ENCODE measurements at regions not wholly inside any gene's neighbourhood (a gene's known extent, or its start where the extent isn't known, plus 50 kb on each side); places are given as distances from the start of the nearest gene placed in this dataset.

DNA sequence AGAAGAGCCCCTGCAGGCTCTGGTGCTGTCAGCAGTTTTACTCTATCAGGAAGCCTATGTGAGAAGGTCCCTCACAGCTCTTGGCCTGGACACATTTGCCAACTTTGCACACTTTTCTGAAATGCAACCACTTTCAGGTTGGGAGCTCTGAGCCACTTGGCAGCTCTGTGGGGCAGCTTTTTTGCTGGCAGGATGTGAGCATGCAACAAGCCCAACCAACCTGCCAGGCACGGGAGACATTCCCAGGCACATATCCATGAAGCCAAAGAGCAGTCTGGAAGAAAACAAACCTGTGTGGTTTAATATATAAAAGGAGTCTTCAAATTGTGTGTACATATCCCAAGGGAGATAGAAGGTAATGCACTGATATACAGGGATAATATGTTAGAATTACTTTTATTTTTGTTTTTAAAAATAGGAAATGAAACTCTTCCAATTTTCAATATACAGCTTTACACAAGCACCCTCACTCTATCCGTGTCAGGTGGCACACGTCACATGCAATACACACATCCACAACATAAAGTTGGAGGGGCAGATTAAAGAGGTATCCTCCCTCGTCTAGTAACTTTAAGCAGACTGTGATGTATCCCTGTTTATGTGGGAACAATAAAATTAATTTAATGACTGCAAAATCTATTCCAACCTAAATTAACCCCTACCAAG, 57.4 kb upstream of the COX10 start:
- TF ChIP-seq TAF1 (IDR thresholded peaks at IDR 0.05; ENCODE audit: low read depth) (no peak), YY1 (IDR thresholded peaks at IDR 0.05; ENCODE audit: low read depth) (no peak), NFIC (IDR thresholded peaks at IDR 0.05) (no peak)
- TF ChIP-seq, protein P1, sequence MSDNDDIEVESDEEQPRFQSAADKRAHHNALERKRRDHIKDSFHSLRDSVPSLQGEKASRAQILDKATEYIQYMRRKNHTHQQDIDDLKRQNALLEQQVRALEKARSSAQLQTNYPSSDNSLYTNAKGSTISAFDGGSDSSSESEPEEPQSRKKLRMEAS (IDR thresholded peaks at IDR 0.05), result no peak

DNA sequence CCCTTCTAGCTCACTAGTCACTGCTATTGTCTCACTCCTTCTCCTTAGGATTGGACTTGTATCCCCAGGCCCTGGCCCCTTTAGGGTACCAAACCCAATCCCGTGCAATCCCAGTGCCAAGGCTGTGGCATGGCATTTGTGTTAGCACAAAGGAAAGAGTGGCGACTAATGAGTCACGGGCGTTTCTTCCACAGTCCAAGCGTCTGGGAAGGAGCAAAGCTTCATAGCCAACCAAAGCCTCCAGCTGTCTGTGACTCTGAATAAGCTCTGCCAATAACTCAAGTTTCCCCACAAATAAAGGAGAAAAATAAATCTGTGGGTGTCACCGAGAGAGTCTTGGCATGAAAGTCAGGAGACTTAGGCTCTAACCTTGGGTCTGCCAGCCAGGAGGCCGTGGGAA, 54.6 kb upstream of the COX10 start:
- TF ChIP-seq EGR1 (IDR thresholded peaks at IDR 0.05), result no peak
- no peak for TF ChIP-seq TAF1 (IDR thresholded peaks at IDR 0.05; ENCODE audit: low read depth)
- TF ChIP-seq, protein P2, sequence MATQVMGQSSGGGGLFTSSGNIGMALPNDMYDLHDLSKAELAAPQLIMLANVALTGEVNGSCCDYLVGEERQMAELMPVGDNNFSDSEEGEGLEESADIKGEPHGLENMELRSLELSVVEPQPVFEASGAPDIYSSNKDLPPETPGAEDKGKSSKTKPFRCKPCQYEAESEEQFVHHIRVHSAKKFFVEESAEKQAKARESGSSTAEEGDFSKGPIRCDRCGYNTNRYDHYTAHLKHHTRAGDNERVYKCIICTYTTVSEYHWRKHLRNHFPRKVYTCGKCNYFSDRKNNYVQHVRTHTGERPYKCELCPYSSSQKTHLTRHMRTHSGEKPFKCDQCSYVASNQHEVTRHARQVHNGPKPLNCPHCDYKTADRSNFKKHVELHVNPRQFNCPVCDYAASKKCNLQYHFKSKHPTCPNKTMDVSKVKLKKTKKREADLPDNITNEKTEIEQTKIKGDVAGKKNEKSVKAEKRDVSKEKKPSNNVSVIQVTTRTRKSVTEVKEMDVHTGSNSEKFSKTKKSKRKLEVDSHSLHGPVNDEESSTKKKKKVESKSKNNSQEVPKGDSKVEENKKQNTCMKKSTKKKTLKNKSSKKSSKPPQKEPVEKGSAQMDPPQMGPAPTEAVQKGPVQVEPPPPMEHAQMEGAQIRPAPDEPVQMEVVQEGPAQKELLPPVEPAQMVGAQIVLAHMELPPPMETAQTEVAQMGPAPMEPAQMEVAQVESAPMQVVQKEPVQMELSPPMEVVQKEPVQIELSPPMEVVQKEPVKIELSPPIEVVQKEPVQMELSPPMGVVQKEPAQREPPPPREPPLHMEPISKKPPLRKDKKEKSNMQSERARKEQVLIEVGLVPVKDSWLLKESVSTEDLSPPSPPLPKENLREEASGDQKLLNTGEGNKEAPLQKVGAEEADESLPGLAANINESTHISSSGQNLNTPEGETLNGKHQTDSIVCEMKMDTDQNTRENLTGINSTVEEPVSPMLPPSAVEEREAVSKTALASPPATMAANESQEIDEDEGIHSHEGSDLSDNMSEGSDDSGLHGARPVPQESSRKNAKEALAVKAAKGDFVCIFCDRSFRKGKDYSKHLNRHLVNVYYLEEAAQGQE (IDR thresholded peaks at IDR 0.05; ENCODE audit: low read depth), result no peak
- TF ChIP-seq, protein P3, sequence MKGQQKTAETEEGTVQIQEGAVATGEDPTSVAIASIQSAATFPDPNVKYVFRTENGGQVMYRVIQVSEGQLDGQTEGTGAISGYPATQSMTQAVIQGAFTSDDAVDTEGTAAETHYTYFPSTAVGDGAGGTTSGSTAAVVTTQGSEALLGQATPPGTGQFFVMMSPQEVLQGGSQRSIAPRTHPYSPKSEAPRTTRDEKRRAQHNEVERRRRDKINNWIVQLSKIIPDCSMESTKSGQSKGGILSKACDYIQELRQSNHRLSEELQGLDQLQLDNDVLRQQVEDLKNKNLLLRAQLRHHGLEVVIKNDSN (IDR thresholded peaks at IDR 0.05), result no peak
- no peak for TF ChIP-seq FOXM1 (IDR thresholded peaks at IDR 0.05; ENCODE audit: borderline replicate concordance, low read depth)
- no peak for TF ChIP-seq CEBPB (IDR thresholded peaks at IDR 0.05)
- TF ChIP-seq TEAD4 (IDR thresholded peaks at IDR 0.05), result no peak

DNA sequence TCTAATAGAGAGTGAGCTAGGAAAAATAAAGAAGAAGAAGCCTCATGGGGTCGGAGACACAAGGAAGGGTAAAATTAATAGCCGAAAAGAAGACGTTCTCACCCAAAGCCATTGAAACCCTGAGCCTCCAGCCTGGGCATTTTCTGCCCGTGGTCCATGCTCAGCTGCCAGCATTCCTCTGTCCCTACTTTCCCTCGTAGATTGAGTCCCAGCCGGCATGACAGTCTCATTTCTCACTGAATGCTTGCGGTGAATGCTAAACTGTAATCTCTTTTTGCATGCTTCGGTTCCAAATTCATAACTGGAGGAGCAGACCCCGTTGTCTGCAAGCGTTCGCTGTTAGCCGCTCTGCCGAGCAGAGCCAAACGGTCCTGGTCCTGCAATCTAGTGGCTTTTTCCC, 54.0 kb upstream of the COX10 start:
- TF ChIP-seq, protein P2 (IDR thresholded peaks at IDR 0.05; ENCODE audit: low read depth), result no peak
- no peak for TF ChIP-seq YY1 (IDR thresholded peaks at IDR 0.05; ENCODE audit: low read depth)
- no peak for TF ChIP-seq ZBTB7A (IDR thresholded peaks at IDR 0.05; ENCODE audit: low read depth)

GRCh38 chr17:14016858-14017257, 52.4 kb upstream of the COX10 start:
- no peak for TF ChIP-seq TEAD4 (IDR thresholded peaks at IDR 0.05)
- TF ChIP-seq FOXM1 (IDR thresholded peaks at IDR 0.05; ENCODE audit: borderline replicate concordance, low read depth), result no peak
- TF ChIP-seq, protein P2 (IDR thresholded peaks at IDR 0.05; ENCODE audit: low read depth), result no peak
- TF ChIP-seq CREB1 (IDR thresholded peaks at IDR 0.05; ENCODE audit: low read depth), result no peak
- TF ChIP-seq, protein P3 (IDR thresholded peaks at IDR 0.05), result no peak
- TF ChIP-seq TAF1 (IDR thresholded peaks at IDR 0.05; ENCODE audit: low read depth), result no peak
- no peak for TF ChIP-seq RAD21 (IDR thresholded peaks at IDR 0.05; ENCODE audit: low read depth)
- TF ChIP-seq TCF12 (IDR thresholded peaks at IDR 0.05; ENCODE audit: low read depth), result no peak
- no peak for TF ChIP-seq ZBTB7A (IDR thresholded peaks at IDR 0.05; ENCODE audit: low read depth)
- no peak for TF ChIP-seq YY1 (IDR thresholded peaks at IDR 0.05; ENCODE audit: low read depth)
- TF ChIP-seq EP300 (IDR thresholded peaks at IDR 0.05; ENCODE audit: borderline replicate concordance), result no peak
- no peak for TF ChIP-seq NFIC (IDR thresholded peaks at IDR 0.05)
- no peak for TF ChIP-seq EGR1 (IDR thresholded peaks at IDR 0.05)
- TF ChIP-seq, protein P1 (IDR thresholded peaks at IDR 0.05), result no peak
- TF ChIP-seq CEBPB (IDR thresholded peaks at IDR 0.05), result no peak
